HG03378 (cell line): ENCODE measurements at regions not wholly inside any gene's neighbourhood (a gene's known extent, or its start where the extent isn't known, plus 50 kb on each side); places are given as distances from the start of the nearest gene placed in this dataset.
"Not testable (repeated sequence)": the region's sequence is repeated elsewhere in the genome, so short reads cannot be mapped to it uniquely, and the experiment has no call there.

Experiments used
- ATAC-seq: cut with Tn5 transposase; IDR thresholded peaks from one replicate; pipeline ENCODE4 v1.9.1; 2021; ENCODE audit warnings: mild to moderate bottlenecking, moderate library complexity; ENCODE audit not compliant: unreplicated experiment

DNA sequence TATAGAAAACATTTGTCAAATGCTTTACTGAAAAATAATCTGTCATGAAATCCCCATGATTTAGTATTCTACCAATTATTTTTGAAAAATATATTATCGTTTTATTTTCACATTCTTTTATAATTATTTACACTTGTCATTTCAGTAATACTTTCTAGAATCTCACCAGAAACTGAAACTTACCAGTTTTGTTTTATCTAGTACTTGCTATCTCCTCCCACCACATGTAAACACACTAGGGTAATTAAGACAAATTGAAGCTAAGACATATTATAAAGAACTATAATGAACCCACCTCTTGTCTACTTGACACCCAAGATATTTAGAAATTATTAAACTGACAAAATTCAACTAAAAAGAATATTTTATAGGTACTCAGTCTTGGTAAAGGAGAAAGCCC is 51.5 kb upstream of the GRM3 start:
- no peak for ATAC-seq

DNA sequence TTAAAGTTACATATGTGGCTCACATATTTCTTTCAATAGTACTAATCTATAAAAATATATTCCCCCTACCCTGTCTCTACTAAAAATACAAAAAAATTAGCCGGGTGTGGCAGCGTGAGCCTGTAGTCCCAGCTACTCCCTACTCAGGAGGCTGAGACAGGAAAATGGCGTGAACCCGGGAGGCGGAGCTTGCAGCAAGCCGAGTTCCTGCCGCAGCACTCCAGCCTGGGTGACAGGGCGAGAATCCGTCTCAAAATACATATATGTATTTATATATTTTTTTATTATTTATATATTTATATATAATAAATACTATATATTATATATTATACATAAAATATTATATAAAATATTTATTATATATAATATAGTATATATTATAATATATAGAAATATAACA is 69.7 kb upstream of the GRM3 start:
- ATAC-seq, result no peak

DNA sequence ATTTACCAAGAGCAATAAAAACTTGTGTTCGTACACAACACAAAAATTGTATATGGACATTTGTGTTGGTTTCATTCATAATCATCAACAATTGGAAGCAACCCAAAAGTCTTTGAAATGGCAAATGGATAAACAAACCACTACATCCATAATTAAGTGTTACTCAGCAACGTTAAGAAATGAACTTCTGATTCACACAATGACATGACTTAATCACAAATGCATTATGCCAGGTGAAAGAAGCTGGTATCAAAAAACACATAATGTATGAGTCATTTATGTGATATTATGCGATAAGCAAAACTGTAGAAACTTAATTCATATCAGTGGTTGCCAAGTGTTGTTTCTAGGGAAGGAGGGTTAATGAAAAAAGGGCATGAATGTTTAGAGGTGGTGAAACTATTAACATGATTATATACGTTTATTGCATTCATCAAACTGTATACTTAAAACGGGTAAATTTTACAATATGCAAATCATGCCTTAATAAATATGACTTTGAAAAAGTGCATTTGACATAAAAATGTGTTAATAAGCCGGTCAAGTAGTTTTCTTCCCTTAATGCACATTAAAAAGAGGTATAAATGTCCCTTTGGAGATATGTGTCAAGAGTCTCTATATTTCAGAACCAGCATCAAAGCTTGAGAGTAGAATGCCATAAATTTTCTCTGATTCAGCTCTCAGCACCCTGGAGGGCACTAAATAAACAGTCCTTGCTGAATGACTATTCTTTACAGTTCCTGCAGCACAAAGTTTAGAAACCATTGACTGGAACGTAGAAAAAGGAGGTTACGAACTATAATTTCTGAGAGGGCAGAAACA is 84.8 kb upstream of the GRM3 start:
- no peak for ATAC-seq

DNA sequence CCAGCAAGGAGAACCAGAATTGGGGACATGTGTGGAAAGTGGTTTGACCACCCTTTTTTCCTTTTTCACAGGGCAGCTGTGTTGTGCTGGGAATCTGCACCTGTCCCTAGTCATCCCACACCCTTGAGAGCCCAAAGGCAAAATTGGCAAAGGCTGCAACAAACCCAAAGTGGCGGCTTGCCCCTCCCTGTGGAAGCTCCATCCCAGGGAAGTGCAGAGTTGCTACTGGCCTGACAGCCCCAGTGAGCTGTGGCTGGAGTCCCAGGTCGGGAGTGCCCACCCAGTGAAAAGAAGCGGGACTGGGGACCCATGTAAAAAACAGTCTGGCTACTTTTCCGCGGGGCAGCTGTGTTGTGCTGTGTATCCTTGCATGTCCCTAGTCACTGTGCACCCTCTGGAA is 109.1 kb upstream of the GRM3 start:
- no peak for ATAC-seq

DNA sequence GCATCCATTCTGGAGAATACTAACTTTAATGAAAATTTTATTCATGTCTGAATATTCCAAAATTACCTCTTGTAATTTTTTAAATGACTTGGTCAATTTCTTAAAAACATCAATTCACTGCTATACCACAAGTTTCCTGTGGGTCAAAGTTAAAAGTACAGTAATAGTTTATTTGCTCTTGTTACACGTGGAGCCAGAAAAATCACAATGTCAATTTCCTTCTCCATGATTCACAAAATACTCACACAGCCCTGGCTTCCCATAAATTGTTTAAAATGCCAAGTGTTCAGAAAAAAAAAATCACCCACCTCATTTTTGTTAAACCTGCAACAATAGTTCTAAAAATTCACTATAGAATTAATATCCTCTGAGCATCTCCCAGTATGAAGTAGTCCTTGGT is 139.5 kb upstream of the GRM3 start:
- no peak for ATAC-seq

DNA sequence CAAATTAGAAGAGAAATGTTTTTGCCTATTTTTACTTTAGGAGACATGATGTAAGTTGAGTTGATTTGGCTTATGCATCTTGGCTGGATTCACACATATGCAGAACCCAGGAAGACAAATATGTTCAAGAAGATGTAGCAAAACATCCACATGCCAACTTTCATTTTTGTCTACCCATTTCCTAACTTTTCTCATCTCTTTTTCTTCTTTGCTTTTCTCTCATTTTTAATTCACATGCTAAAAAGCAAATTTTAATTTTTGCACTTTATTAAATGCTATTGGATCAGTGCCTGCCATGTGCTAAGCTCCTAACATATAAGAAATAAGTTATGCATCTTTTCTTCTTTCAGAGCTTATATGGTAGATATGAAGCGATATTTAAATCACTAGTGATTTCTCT is 143.7 kb upstream of the GRM3 start:
- ATAC-seq, result no peak

DNA sequence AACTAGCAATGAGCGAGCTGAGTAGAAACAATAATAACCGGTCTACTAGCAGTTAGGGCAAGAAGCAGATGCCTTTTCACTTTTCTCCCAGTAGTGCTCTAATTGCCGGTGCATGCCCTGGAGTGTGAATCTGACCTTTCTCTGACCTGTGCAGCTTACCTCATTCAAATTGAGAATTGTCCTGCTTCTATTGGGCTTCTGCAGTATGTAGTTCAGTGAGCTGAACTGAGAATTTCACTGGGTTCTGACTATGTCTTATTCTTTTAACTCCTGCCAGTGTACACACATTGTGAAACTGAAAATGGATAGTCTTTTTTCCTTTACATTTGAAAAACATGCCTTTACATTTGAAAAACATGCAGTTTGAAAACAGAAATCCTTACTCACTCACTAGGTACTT is 157.9 kb upstream of the GRM3 start:
- no peak for ATAC-seq

DNA sequence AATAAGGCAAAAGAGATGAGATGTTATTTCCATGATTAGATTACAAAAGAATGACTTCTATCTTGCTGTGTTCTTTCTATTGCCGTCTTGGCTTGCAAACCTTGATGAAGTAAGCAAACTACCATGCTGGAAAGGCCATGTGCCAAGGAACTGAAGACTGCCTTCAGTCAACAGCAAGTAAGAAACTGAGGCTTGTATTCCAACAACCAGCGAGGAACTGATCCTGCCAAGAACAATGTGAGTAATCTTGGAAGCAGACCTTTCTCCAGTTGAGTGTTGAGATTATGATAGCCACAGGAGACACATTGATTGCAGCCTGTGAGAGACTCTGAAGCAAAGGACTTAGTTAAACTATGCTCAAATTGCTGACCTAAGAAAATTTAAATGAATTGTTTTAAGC is 164.6 kb upstream of the GRM3 start:
- ATAC-seq, result no peak

DNA sequence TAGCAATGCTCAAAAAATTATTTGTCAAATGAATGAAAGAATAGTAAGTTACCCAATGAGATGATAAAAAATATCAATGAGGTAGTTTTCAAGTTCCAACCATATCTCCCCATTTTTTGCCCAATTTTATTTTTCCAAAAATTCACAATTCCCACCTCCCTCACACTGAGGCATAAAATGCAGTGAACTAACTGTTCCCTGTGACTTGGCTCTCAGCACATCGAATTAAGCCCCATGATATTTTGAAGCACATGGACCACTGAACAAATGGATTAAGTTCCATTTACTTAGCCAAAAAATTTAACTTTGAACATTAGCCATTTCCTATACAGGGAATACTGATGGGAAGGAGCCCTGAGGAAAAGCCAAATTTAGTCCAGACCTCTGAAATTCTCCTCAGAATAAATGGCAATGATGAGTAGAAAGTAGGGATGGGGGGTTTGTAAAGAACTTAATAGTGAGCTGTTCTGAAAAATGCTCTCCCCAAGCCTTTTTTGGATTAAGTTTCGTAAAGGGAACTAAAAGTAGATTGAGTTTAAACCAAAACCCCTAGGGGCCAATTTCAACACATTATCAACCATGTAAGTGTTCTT is 166.3 kb upstream of the GRM3 start:
- no peak for ATAC-seq

DNA sequence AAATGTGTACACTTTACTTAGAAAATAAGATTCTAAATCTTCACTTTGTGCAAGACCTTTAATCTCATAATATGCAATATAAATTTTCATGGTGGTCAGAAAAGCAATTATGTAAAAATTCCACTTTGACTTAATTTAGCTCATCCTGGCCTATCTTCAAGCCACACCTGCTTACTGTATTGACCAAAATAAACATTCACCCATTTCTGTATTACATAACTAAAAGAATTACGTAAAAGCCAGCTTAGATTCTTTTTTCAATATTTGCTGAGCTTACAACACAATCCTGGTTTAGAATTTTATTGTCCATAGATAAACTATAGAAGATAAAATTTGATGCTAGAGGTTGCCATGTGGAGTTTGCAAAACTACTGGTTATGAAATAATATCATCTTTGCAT is 172.9 kb upstream of the GRM3 start:
- ATAC-seq, result no peak

DNA sequence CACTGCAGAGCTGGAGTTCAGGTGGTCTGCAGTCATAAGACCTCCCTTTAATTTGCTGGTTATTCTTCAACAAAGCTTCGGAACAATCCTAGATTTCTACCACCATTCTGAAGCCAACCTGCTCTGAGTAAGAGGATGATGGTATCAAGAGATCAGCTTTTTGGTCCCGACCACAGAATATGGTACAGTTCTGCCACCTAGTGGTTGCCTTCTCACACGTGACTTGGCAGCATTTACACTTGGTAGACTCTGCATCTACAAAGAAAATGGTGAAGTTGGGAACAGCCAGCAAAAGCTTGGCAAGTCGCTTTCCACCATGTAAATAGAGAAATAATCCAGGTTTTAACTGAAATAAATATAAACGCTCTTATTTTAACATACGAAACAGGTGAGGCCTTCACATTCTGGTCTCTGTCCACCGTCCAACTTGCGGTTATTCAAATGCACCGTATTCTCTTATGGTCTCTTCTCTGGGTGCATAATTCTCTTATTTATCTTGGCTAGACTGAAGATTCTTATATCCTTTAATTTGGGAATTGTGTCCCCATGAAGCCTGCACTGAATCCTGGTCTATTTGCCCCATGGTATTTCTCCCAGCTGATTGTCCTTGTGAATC is 173.9 kb upstream of the GRM3 start:
- ATAC-seq, result peak; percentile 99

DNA sequence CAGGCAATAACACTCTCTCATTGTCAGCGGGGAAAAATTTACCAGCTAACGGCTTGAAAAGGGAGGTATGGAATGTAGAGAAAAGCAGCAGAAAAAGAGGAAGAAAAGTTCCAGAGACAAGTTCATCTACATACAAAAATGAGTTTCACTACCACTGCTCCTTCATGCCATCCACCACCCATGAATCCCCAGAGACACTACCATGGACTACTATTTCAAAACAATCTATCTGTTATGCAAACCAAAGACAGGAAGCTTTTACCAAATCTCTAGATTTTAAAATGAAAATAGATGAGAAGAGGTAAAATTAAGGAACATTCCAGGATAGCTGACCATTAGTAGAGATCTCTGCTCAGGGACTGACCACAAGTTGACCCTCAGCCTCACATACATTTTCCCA is 189.0 kb upstream of the GRM3 start:
- ATAC-seq, result no peak

DNA sequence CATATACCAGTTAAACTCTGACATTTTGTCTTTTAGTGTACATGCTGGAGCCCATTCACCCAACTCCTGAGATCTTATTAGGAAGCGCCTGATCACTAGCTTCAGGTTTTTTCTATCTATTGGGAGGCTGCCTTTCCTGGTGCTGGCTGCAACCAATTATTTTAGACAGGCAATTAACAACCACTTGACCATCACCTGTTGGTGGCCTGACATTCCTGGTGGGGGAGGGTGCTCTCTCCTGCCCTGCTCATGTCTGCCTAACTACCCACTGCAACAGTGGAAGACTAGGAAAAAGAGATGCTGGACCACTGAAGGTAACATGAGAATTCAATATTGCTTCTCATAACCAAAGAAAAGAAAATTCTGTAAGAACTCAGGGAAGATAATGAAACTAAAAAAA is 190.3 kb upstream of the GRM3 start:
- no peak for ATAC-seq

DNA sequence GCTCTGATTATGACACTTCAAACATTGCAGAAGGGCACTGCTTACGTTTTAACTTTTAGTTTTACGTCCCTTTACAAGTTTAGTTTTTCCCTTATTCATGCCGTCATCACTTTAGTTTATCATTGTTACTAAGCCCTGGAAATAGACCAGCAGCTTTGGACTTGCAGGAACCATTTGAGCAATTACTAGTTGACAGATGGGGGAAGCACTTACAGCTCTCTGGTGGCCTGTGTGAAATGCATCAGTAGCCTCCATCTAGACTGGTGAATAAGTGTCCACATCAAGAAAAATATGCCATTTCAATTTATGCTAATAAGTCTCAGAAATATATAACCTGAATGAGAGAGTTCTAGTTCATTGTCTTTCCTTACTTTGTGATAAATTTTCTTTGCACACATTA is 194.9 kb upstream of the GRM3 start:
- no peak for ATAC-seq

DNA sequence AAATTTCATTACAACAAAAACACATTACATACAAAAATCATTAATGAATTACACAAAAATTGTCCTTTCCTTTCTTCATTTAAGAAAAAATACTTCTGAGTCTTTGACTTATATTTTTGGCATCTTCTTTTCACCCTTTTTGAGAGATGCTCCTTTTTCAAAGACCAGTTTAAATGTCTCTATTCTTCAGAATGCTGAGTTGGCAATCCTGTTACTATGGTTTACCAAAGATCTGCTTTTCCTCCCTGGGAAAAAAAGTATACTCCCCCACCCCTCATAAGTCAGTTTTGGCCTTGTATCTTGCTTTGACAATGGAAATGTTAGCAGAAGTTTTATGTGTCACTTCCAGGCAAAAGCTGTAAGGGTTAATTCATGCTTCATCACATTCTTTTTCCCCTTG is 198.4 kb upstream of the GRM3 start:
- no peak for ATAC-seq

DNA sequence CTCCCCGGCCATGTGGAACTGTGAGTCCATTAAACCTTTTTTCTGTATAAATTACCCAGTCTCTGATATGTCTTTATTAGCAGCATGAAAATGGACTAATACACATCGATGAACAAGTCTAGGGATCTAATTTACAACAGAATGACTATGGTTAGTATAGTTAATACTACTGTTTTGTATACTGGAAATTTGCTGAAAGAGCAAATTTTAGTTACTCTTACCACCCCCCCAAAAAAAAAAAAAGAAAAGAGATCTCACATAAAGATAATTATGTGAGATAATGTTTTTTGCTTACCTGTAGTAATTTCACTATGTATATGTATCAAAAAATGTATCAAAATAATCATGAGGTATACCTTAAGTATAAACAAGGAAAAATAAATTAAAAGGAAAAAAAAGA is 199.5 kb upstream of the GRM3 start:
- ATAC-seq, result no peak

DNA sequence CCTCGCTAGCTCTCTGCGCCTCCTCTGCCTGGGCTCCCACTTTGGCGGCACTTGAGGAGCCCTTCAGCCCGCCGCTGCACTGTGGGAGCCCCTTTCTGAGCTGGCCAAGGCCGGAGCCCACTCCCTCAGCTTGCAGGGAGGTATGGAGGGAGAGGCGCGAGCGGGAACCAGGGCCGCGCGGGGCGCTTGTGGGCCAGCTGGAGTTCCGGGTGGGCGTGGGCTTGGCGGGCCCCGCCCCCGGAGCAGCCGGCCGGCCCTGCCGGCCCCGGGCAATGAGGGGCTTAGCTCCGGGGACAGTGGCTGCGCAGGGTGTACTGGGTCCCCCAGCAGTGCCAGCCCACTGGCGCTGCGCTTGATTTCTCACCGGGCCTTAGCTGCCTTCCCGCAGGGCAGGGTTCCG is 203.3 kb upstream of the GRM3 start:
- ATAC-seq, result not testable (repeated sequence)

DNA sequence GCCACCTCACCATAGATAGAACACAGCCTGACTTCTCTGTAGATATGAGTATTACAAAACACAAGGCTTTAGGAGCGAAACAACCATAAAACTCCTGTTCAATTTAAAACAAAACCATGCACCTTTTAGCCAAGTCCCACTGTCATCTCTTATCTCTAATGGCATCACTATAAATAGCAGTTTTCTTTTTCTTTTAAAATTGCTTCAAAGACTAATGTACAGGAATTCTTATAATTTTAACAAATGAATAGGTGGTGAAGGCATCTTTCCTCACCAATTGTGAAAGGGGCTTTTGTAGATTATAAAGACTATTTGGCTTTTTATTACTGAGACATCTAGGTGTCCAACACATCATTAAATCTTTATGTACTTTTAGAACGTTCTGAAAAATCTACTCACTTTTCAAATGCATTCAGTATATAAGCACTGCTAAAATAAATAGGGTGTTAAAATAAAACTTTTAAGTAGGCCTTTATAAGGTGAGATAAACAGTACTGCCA is 205.7 kb upstream of the GRM3 start:
- ATAC-seq, result no peak

DNA sequence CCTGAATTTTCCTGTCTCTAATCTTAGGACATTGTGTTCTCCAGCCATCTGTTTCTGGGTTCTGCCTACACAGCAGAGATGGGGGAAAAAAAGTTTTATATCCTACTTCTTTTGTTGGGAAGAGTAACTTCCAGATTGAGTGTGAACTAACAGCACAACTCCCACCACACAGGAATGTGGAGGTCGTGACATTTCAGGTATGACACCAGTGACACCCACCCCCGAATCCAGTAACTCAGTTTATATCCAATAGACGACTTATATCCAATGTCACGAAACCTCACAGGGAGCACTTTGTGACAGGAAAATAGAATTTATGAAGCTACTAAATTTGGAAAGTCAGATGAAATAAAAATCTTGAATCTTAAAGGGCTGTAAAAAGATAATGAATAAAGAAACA is 211.9 kb upstream of the GRM3 start:
- no peak for ATAC-seq

DNA sequence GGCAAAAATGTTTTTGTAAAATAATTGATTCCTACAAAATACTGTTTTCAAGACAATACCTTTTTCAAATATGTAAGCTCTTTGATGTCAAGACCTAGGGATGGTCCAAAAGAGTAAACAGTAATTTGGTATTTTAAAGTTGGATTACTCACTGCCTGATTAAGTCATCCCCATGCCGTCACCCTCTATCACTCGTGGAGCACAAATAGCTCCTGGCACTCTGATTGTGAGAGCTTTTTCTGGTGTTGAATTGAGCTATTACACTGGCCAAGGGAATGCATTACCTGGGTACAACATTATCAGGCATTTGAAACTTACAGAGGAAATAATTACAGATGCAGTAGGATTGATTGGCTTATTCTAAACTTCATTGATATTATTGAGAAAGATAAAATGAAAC is 231.9 kb upstream of the GRM3 start:
- no peak for ATAC-seq

DNA sequence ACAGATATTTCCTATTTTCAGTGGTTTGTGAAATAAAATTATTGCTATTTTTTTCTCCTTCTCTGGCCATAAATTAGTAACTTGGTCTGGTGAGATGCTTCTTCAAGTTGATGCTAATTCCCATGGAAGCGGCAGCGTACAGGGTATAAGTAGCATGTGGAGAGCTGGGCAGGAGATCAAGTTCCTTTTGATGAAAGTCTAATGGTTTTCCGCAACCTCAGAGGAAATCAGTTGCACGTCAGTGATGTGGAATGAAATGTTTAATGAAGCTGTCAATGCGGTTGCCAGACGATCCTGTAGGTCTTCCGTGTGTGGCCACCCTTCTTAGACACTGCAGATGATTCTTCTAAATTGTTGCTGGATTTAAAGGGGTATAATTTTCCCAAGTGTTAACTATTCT is 236.4 kb upstream of the GRM3 start:
- no peak for ATAC-seq

DNA sequence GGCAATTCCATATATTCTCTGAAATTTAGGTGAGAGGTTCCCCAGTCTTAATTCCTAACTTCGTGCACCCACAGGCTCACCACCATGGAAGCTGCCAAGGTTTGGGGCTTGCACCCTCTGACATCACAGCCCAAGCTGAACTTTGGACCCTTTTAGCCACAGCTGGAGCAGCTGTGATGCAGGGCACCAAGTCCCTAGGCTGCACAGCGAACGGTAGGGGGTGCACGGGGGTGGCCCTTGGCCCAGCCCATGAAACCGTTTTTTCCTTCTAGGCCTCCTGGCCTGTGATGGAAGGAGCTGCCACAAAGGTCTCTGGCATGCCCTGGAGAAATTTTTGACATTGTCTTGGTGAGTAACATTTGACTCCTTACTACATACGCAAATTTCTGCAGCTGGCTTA is 251.9 kb upstream of the GRM3 start:
- ATAC-seq, result no peak
